ENCODE measurements at regions not wholly inside any gene's neighbourhood (a gene's known extent, or its start where the extent isn't known, plus 50 kb on each side); places are given as distances from the start of the nearest gene placed in this dataset.
A peak's percentile ranks its signal among the peaks of the same experiment; 100 is the strongest.
"Not testable (repeated sequence)": the region's sequence is repeated elsewhere in the genome, so short reads cannot be mapped to it uniquely, and the experiment has no call there.

- no peak for DNase-seq (ENCODE audit: low spot score)
These were observed 124.9 kb downstream of the METRNL start for GRCh38 chr17:83204230-83204725.

- not testable (repeated sequence) for DNase-seq (ENCODE audit: low spot score)
These were observed 125.5 kb downstream of the METRNL start for GRCh38 chr17:83204736-83205386.

- DNase-seq (ENCODE audit: low spot score) = not testable (repeated sequence)
These were observed 126.1 kb downstream of the METRNL start for GRCh38 chr17:83205387-83206035.

GRCh38 chr17:83206036-83206394 lies 126.6 kb downstream of the METRNL start:
- not testable (repeated sequence) for DNase-seq (ENCODE audit: low spot score)

GRCh38 chr17:83206819-83207588 lies 127.6 kb downstream of the METRNL start:
- not testable (repeated sequence) for DNase-seq (ENCODE audit: low spot score)

- DNase-seq (ENCODE audit: low spot score) = peak; percentile 26
These were observed 167.6 kb downstream of the METRNL start for GRCh38 chr17:83247001-83247400.
